VCaP (cell line): ENCODE measurements at regions not wholly inside any gene's neighbourhood (a gene's known extent, or its start where the extent isn't known, plus 50 kb on each side); places are given as distances from the start of the nearest gene placed in this dataset.

Experiments used
- H3K27ac ChIP-seq: fragments of 450-650 bp; 2 replicates; pipeline ENCODE4 v1.5.1; 2017
- TF ChIP-seq, protein P1 (sequence below): fragments of 450-650 bp; conservative IDR thresholded peaks from 2 replicates; pipeline ENCODE4 v1.5.1; 2017; ENCODE audit warnings: mild to moderate bottlenecking, moderate library complexity

- TF ChIP-seq, protein P1, sequence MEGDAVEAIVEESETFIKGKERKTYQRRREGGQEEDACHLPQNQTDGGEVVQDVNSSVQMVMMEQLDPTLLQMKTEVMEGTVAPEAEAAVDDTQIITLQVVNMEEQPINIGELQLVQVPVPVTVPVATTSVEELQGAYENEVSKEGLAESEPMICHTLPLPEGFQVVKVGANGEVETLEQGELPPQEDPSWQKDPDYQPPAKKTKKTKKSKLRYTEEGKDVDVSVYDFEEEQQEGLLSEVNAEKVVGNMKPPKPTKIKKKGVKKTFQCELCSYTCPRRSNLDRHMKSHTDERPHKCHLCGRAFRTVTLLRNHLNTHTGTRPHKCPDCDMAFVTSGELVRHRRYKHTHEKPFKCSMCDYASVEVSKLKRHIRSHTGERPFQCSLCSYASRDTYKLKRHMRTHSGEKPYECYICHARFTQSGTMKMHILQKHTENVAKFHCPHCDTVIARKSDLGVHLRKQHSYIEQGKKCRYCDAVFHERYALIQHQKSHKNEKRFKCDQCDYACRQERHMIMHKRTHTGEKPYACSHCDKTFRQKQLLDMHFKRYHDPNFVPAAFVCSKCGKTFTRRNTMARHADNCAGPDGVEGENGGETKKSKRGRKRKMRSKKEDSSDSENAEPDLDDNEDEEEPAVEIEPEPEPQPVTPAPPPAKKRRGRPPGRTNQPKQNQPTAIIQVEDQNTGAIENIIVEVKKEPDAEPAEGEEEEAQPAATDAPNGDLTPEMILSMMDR = no peak
- H3K27ac ChIP-seq = peak overlapping the region; percentile 60; the same call in 1 of the 2 replicates
Observed at GRCh38 chr14:86372402-86372801, 842.5 kb downstream of the FLRT2 start.

GRCh38 chr14:86364634-86365033, 834.7 kb downstream of the FLRT2 start:
- TF ChIP-seq, protein P1 = no peak

DNA sequence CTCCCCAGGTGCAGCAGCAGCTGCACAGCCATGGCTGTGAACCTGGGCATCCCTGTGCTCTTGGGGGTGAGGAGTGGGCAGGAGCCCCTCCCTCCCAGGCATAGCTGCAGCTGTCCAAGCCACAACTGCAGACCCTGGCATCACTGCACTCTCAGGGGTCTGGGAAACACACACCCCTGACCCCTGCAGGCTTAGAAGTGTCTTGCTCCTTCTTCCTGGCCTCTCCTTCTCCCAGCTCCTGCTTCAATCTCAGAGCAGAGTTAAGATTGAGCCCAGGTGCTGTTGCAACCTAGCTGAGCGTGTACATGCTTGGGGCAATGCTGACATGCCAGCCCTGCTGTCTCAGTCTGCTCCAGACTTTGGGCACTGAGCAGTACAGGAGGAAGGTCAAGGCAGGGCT, 833.6 kb downstream of the FLRT2 start:
- H3K27ac ChIP-seq = no peak overlapping the region
- TF ChIP-seq, protein P1 = no peak

More at GRCh38 chr14:86364634-86365033, 834.7 kb downstream of the FLRT2 start:
- H3K27ac ChIP-seq = no peak overlapping the region

- no peak overlapping the region for H3K27ac ChIP-seq
- TF ChIP-seq, protein P1 = no peak
Observed at GRCh38 chr14:86363047-86363446, 833.1 kb downstream of the FLRT2 start.

- TF ChIP-seq, protein P1 = no peak
- peak overlapping the region; percentile 89 for H3K27ac ChIP-seq
Observed at GRCh38 chr14:86357876-86358275, 827.9 kb downstream of the FLRT2 start.

DNA sequence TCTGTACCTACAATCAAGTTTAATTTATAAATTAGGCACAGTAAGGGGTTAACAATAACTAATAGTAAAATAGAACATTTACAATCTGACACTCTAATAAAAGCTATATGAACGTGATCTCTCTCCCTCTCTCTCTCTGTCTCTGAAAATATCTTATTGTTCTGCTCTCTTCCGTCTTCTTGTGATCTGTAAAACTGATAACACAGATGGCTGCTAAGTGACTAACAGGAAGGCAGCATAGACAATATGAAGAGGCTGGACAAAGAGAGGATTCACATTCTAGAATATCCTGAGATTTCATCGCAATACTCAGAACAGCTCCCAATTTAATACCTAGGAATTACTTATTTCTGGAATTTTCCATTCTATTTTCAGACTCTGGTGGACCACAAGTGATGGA, 827.2 kb downstream of the FLRT2 start:
- H3K27ac ChIP-seq = peak overlapping the region; percentile 89
- TF ChIP-seq, protein P1 = no peak

DNA sequence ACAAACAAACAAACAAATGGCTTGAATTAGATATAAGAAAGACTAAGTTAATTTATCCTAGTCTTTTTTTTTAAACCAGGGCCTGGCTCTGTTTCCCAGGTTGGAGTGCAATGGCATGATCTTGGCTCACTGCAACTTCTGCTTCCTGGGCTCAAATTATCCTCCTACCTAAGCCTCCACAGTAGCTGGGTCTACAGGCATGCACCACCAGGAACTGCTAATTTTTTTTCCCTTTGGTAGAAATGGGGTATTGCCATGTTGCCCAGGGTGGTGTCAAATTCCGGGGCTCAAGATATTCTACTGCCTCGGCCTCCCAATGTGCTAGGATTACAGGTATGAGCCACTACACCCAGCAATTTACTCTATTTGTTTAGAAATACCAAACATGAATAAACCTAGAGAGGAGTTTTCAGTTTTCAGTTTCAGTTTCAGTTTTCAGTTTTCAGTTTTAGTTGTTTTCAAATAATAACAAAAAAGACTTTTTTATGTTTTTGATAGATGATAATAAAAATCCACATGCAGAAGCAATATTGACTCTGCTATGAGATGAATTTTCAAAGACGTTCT, 817.0 kb downstream of the FLRT2 start:
- TF ChIP-seq, protein P1 = no peak
- no peak overlapping the region for H3K27ac ChIP-seq
